ENCODE measurements at regions not wholly inside any gene's neighbourhood (a gene's known extent, or its start where the extent isn't known, plus 50 kb on each side); places are given as distances from the start of the nearest gene placed in this dataset.

DNA sequence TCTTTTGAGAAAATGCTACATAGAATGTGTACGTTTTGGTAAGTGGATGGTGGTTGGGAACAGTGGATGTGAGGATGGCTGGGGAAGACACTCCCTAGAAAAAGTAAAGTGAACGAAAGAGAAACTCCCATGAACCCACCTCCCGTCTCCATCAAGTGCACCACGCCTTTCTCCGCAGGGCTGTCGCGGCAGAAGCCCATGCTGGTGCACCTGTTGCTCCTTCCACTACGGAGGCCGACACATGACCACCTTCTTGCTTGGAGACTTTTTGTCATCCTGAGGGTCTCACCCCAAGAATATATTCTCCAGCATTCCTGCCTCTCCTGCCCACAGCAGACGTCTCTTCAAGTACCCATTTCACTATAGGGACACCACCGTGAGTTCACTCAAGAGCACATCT is 630.4 kb upstream of the PFKP start:
- TF ChIP-seq POLR2A (IDR thresholded peaks at IDR 0.05): no peak
- TF ChIP-seq, protein P1, sequence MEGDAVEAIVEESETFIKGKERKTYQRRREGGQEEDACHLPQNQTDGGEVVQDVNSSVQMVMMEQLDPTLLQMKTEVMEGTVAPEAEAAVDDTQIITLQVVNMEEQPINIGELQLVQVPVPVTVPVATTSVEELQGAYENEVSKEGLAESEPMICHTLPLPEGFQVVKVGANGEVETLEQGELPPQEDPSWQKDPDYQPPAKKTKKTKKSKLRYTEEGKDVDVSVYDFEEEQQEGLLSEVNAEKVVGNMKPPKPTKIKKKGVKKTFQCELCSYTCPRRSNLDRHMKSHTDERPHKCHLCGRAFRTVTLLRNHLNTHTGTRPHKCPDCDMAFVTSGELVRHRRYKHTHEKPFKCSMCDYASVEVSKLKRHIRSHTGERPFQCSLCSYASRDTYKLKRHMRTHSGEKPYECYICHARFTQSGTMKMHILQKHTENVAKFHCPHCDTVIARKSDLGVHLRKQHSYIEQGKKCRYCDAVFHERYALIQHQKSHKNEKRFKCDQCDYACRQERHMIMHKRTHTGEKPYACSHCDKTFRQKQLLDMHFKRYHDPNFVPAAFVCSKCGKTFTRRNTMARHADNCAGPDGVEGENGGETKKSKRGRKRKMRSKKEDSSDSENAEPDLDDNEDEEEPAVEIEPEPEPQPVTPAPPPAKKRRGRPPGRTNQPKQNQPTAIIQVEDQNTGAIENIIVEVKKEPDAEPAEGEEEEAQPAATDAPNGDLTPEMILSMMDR (IDR thresholded peaks at IDR 0.05): no peak
